OCI-LY7 (cell line): ENCODE measurements at regions not wholly inside any gene's neighbourhood (a gene's known extent, or its start where the extent isn't known, plus 50 kb on each side); places are given as distances from the start of the nearest gene placed in this dataset.

Experiments used
- BruUV-seq: library from RNA; stranded (reverse); fragments of 400-500 nt; replicated peaks from 2 replicates; lab custom pipeline; 2021; lab: Mats Ljungman, UMichigan
- CTCF ChIA-PET: fragments of 300-600 bp; sonication (Branson Sonifier 250); formaldehyde crosslinking; loops from one replicate; lab custom pipeline; 2022; ENCODE audit warnings: antibody characterized with exemption; ENCODE audit not compliant: unreplicated experiment; lab: Charles Lee
- POLR2A ChIA-PET: fragments of 300-600 bp; sonication (Branson Sonifier 250); formaldehyde crosslinking; loops from one replicate; lab custom pipeline; 2022; ENCODE audit warnings: antibody characterized with exemption; lab: Charles Lee
- DNase-seq: peaks from one replicate; pipeline ENCODE4 v3.0.0-alpha.2; 2015; ENCODE audit warnings: low spot score
- H2AFZ ChIP-seq: fragments of 200-600 bp; sonication (generic), shearing (Covaris generic); 2 replicates; pipeline ENCODE4 v1.6.1; 2014; ENCODE audit warnings: mild to moderate bottlenecking, antibody characterized with exemption, low read length, moderate library complexity
- H3K27ac ChIP-seq: fragments of 200-600 bp; sonication (generic); 2 replicates; pipeline ENCODE4 v1.5.1; 2014; ENCODE audit warnings: mixed run types, low read depth, mild to moderate bottlenecking, moderate library complexity, low read length, inconsistent platforms; ENCODE audit not compliant: poor library complexity, severe bottlenecking
- H3K36me3 ChIP-seq: fragments of 200-600 bp; sonication (generic); 2 replicates; pipeline ENCODE4 v1.6.1; 2014; ENCODE audit warnings: mild to moderate bottlenecking, antibody characterized with exemption, low read length, moderate library complexity, mixed read lengths; ENCODE audit not compliant: insufficient read depth
- H3K4me1 ChIP-seq: fragments of 200-600 bp; sonication (generic); 2 replicates; pipeline ENCODE4 v1.5.1; 2014; ENCODE audit warnings: mild to moderate bottlenecking, low read length; ENCODE audit not compliant: insufficient read depth, poor library complexity, severe bottlenecking
- H3K4me2 ChIP-seq: fragments of 200-600 bp; sonication (generic); 2 replicates; pipeline ENCODE4 v1.6.1; 2014; ENCODE audit warnings: mild to moderate bottlenecking, low read length
- H3K4me3 ChIP-seq: fragments of 200-600 bp; sonication (generic); 2 replicates; pipeline ENCODE4 v1.5.1; 2014; ENCODE audit warnings: mild to moderate bottlenecking, low read depth, low read length; ENCODE audit not compliant: poor library complexity, severe bottlenecking
- H3K79me2 ChIP-seq: fragments of 200-600 bp; sonication (generic); 2 replicates; pipeline ENCODE4 v1.6.1; 2016; ENCODE audit warnings: low read depth, mild to moderate bottlenecking, low read length, moderate library complexity, mixed read lengths; ENCODE audit not compliant: insufficient read depth
- H3K9me2 ChIP-seq: fragments of 200-600 bp; sonication (generic); 2 replicates; pipeline ENCODE4 v1.6.1; 2016; ENCODE audit warnings: mild to moderate bottlenecking, low read length, mixed read lengths; ENCODE audit not compliant: insufficient read depth
- H3K9me3 ChIP-seq: fragments of 200-600 bp; sonication (generic); 2 replicates; pipeline ENCODE4 v1.6.1; 2014; ENCODE audit warnings: mild to moderate bottlenecking, mixed run types, low read length, mixed read lengths
- H4K20me1 ChIP-seq: fragments of 200-600 bp; sonication (generic); 2 replicates; pipeline ENCODE4 v1.6.1; 2014; ENCODE audit warnings: mild to moderate bottlenecking, antibody characterized with exemption, low read length, moderate library complexity, mixed read lengths; ENCODE audit not compliant: insufficient read depth
- EZH2phosphoT487 ChIP-seq: fragments of 200-600 bp; sonication (generic); IDR thresholded peaks from 2 replicates; pipeline ENCODE4 v1.6.1; 2018; ENCODE audit warnings: low read depth, borderline replicate concordance, mild to moderate bottlenecking, mixed run types, antibody characterized with exemption, low read length, moderate library complexity, mixed read lengths
- intact Hi-C: fragments of 100-400 bp; cut with micrococcal nuclease; formaldehyde crosslinking; loops from one replicate; pipeline ENCODE4 v1.10.0; 2022; ENCODE audit not compliant: unreplicated experiment
- TF ChIP-seq, protein P1 (sequence below): fragments of 200-600 bp; sonication (generic); conservative IDR thresholded peaks from 2 replicates; pipeline ENCODE4 v1.5.1; 2014; ENCODE audit warnings: mild to moderate bottlenecking, antibody characterized with exemption, low read length, moderate library complexity, mixed read lengths

DNA sequence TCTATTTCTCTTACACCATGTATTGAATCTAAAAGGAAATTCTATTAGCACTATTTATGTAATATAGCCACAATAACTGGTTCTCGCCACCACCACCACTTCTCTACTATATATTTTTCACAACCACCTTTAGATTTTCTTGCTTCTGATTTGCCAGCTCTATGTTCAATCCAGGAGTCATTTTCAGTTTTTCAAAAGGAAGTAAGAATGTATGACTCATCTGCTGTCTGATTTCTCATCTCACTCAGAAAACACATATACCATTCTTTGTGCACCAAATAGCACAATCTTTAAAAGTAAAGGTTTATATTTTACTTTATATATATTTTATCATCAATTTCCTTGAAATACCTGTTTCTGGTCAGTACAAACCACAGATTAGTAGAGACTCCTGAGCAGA lies 1127.5 kb downstream of the TAF11L14 start:
- Histone ChIP-seq H2AFZ (no peak overlapping the region), H3K4me3 (no peak overlapping the region), H3K27ac (no peak overlapping the region), H3K36me3 (no peaks in the 10 kb centered on the region), H3K9me2 (no peaks in the 10 kb centered on the region), H3K4me1 (no peaks in the 10 kb centered on the region), H3K79me2 (no peaks in the 10 kb centered on the region), H3K9me3 (no peaks in the 10 kb centered on the region), H4K20me1 (no peaks in the 10 kb centered on the region), H3K4me2 (no peak overlapping the region)
- intact Hi-C loops: no loop called here
- ChIA-PET POLR2A (interaction anchor here (1.0 kb wide), 1 partner anchor 11 kb away, joined by 3 read pairs; no protein-coding TSS in a partner anchor), CTCF (no interaction called here)
- TF ChIP-seq EZH2phosphoT487: no peak
- TF ChIP-seq, protein P1, sequence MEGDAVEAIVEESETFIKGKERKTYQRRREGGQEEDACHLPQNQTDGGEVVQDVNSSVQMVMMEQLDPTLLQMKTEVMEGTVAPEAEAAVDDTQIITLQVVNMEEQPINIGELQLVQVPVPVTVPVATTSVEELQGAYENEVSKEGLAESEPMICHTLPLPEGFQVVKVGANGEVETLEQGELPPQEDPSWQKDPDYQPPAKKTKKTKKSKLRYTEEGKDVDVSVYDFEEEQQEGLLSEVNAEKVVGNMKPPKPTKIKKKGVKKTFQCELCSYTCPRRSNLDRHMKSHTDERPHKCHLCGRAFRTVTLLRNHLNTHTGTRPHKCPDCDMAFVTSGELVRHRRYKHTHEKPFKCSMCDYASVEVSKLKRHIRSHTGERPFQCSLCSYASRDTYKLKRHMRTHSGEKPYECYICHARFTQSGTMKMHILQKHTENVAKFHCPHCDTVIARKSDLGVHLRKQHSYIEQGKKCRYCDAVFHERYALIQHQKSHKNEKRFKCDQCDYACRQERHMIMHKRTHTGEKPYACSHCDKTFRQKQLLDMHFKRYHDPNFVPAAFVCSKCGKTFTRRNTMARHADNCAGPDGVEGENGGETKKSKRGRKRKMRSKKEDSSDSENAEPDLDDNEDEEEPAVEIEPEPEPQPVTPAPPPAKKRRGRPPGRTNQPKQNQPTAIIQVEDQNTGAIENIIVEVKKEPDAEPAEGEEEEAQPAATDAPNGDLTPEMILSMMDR: no peak
- no peak for DNase-seq
- BruUV-seq: no TSS peak

GRCh38 chr5:18764161-18764560 lies 1129.9 kb downstream of the TAF11L14 start:
- H3K36me3 ChIP-seq: no peaks in the 10 kb centered on the region
- H3K9me2 ChIP-seq: no peaks in the 10 kb centered on the region
- H3K27ac ChIP-seq: no peak overlapping the region
- H3K4me3 ChIP-seq: no peak overlapping the region
- ChIA-PET CTCF (no interaction called here), POLR2A (interaction anchor here (0.6 to 1.2 kb wide), 4 partner anchors 18 to 840 kb away, joined by 3 read pairs; no protein-coding TSS in a partner anchor)
- H3K79me2 ChIP-seq: no peaks in the 10 kb centered on the region
- no peak for DNase-seq
- no peaks in the 10 kb centered on the region for H3K9me3 ChIP-seq
- intact Hi-C loops: no loop called here
- H4K20me1 ChIP-seq: no peaks in the 10 kb centered on the region
- BruUV-seq: no TSS peak
- no peak overlapping the region for H3K4me2 ChIP-seq
- H2AFZ ChIP-seq: no peak overlapping the region
- no peaks in the 10 kb centered on the region for H3K4me1 ChIP-seq
- no peak for TF ChIP-seq EZH2phosphoT487
- TF ChIP-seq, protein P1: no peak

GRCh38 chr5:18765304-18765703 lies 1131.0 kb downstream of the TAF11L14 start:
- no peaks in the 10 kb centered on the region for H3K79me2 ChIP-seq
- no peaks in the 10 kb centered on the region for H3K36me3 ChIP-seq
- CTCF ChIA-PET: no interaction called here
- H3K4me1 ChIP-seq: no peaks in the 10 kb centered on the region
- H3K9me3 ChIP-seq: no peaks in the 10 kb centered on the region
- no peaks in the 10 kb centered on the region for H3K9me2 ChIP-seq
- intact Hi-C loops: no loop called here
- H3K27ac ChIP-seq: no peak overlapping the region
- no peak overlapping the region for H3K4me3 ChIP-seq
- H4K20me1 ChIP-seq: no peaks in the 10 kb centered on the region
- H2AFZ ChIP-seq: no peak overlapping the region
- POLR2A ChIA-PET: no interaction called here
- no peak for TF ChIP-seq EZH2phosphoT487
- TF ChIP-seq, protein P1: no peak
- H3K4me2 ChIP-seq: no peak overlapping the region
- DNase-seq: no peak
- no TSS peak for BruUV-seq
